ENCODE measurements at regions not wholly inside any gene's neighbourhood (a gene's known extent, or its start where the extent isn't known, plus 50 kb on each side); places are given as distances from the start of the nearest gene placed in this dataset.
"Not testable (repeated sequence)": the region's sequence is repeated elsewhere in the genome, so short reads cannot be mapped to it uniquely, and the experiment has no call there.

DNA sequence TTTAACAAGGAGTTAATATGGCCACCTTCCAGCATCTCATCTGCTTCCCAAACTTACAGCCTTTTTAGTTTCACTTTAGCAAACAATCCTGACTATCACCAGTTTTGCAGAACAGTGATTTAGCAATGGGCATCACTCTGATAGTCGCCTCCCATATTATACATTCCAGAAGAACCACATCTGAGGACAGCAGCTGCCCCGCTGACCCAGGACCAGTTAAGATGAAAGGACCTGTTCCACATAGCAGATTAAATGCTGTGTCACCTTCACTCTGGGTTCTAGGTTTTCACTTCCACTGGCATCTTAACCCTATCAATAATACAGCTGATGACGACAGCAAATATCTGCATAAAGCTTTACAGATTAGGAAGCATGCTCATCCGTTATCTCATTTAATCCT, 99.8 kb downstream of the TRIM69 start:
- Histone ChIP-seq H3K18ac (ENCODE audit: low read depth, low read length) (no peak overlapping the region), H2AFZ (replicated peaks; ENCODE audit: low read length, poor library complexity) (no peak overlapping the region), H3K4me3 (ENCODE audit: insufficient read depth, low read depth, low read length) (no peak overlapping the region), H2AK9ac (replicated peaks; ENCODE audit: low read depth, low read length, poor library complexity) (no peak overlapping the region), H3K9ac (ENCODE audit: low read depth, low read length) (no peak overlapping the region), H3K79me1 (ENCODE audit: low read depth in 1 of 2, low read length in 2 of 2) (no peaks in the 10 kb centered on the region), H4K91ac (ENCODE audit: insufficient read depth, low read depth, low read length) (no peak overlapping the region), H3K4ac (ENCODE audit: low read depth, low read length) (no peak overlapping the region), H3K9me1 (ENCODE audit: insufficient read depth, low read length) (no peaks in the 10 kb centered on the region), H2BK20ac (ENCODE audit: low read depth, low read length) (no peak overlapping the region), H3K4me1 (ENCODE audit: control insufficient read depth, insufficient read depth, low read length) (no peaks in the 10 kb centered on the region), H2BK120ac (ENCODE audit: low read depth, low read length) (no peak overlapping the region), H3K9me3 (ENCODE audit: control insufficient read depth, insufficient read depth, low read length) (no peaks in the 10 kb centered on the region), H3K23ac (ENCODE audit: low read depth, low read length) (no peak overlapping the region), H4K8ac (ENCODE audit: low read depth in 2 of 2, low read length in 2 of 2) (no peak overlapping the region), H2BK15ac (ENCODE audit: low read depth, low read length) (no peak overlapping the region), H3K27ac (ENCODE audit: insufficient read depth, low read length) (no peak overlapping the region), H4K5ac (ENCODE audit: low read depth, low read length) (no peak overlapping the region), H2AK5ac (ENCODE audit: low read depth, low read length) (no peak overlapping the region), H4K20me1 (ENCODE audit: insufficient read depth, low read length) (no peaks in the 10 kb centered on the region), H3K14ac (replicated peaks; ENCODE audit: low read depth, low read length) (no peak overlapping the region), H3K36me3 (ENCODE audit: control insufficient read depth, insufficient read depth, low read length) (no peaks in the 10 kb centered on the region), H3K56ac (ENCODE audit: extremely low read depth, insufficient read depth, low read length) (no peak overlapping the region), H3K4me2 (ENCODE audit: low read depth, low read length) (no peak overlapping the region), H2BK5ac (ENCODE audit: low read depth, low read length, poor library complexity, severe bottlenecking) (no peak overlapping the region), H3K27me3 (ENCODE audit: control insufficient read depth, insufficient read depth, low read length) (no peaks in the 10 kb centered on the region)
- dilution Hi-C loops (cut with HindIII; ENCODE audit: low sequenced_read_pairs, unreplicated experiment) (no loop called here), in situ Hi-C loops (cut with MboI; ENCODE audit: low sequenced_read_pairs) (no loop called here), intact Hi-C loops (cut with micrococcal nuclease) (no loop called here)
- ATAC-seq (ENCODE audit: low read depth) (no peak), DNase-seq (no peak)
- no CpG with 5 or more reads among the region's 4 CpGs for WGBS, 2 experiments (ENCODE audit: extremely low coverage in 2 of 2, insufficient read length in 1 of 2)
- TF ChIP-seq RAD21 (IDR thresholded peaks at IDR 0.05; ENCODE audit: low read length) (no peak), FOS (IDR thresholded peaks at IDR 0.05; ENCODE audit: low read depth, low read length) (no peak), POLR2A (IDR thresholded peaks at IDR 0.05; ENCODE audit: low read depth, low read length) (no peak), MAFK (IDR thresholded peaks at IDR 0.05; ENCODE audit: low read depth, low read length) (no peak)
- TF ChIP-seq, protein P1, sequence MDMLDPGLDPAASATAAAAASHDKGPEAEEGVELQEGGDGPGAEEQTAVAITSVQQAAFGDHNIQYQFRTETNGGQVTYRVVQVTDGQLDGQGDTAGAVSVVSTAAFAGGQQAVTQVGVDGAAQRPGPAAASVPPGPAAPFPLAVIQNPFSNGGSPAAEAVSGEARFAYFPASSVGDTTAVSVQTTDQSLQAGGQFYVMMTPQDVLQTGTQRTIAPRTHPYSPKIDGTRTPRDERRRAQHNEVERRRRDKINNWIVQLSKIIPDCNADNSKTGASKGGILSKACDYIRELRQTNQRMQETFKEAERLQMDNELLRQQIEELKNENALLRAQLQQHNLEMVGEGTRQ (IDR thresholded peaks at IDR 0.05; ENCODE audit: low read depth, low read length), result no peak
- ChIA-PET POLR2A (ENCODE audit: unreplicated experiment) (no interaction called here), CTCF (no interaction called here)
- no TSS peak for BruUV-seq (replicated peaks)

DNA sequence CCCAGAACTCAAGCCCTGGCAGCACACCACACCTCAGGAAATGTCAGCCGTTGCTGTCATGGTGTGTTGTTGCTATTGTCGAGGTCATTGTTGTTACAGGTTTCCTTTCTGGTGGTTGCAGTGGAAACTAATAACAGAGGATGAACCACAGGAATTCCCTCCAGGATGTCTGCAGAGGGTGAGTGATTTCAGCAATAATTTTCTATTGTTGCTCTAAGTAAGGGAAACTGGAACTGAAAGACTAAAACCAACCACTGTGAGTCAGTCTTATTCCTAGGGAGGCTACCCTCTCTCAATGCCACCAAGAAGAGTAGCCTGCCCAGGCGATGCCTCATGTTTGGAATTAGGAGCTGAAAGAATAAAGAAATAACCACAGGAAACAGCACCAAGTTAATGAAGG, 102.6 kb downstream of the TRIM69 start:
- H4K8ac ChIP-seq (ENCODE audit: low read depth in 2 of 2, low read length in 2 of 2); H3K4ac ChIP-seq (ENCODE audit: low read depth, low read length); dilution Hi-C loops (cut with HindIII; ENCODE audit: low sequenced_read_pairs, unreplicated experiment); H3K14ac ChIP-seq (replicated peaks; ENCODE audit: low read depth, low read length); BruUV-seq (replicated peaks); DNase-seq; H3K27me3 ChIP-seq (ENCODE audit: control insufficient read depth, insufficient read depth, low read length); H4K20me1 ChIP-seq (ENCODE audit: insufficient read depth, low read length); intact Hi-C loops (cut with micrococcal nuclease); H2BK5ac ChIP-seq (ENCODE audit: low read depth, low read length, poor library complexity, severe bottlenecking); POLR2A ChIA-PET (ENCODE audit: unreplicated experiment); H4K5ac ChIP-seq (ENCODE audit: low read depth, low read length); H3K56ac ChIP-seq (ENCODE audit: extremely low read depth, insufficient read depth, low read length); H3K79me1 ChIP-seq (ENCODE audit: low read depth in 1 of 2, low read length in 2 of 2); H3K36me3 ChIP-seq (ENCODE audit: control insufficient read depth, insufficient read depth, low read length); CTCF ChIA-PET; H2BK15ac ChIP-seq (ENCODE audit: low read depth, low read length); H2AK5ac ChIP-seq (ENCODE audit: low read depth, low read length); H3K9me1 ChIP-seq (ENCODE audit: insufficient read depth, low read length); H3K4me1 ChIP-seq (ENCODE audit: control insufficient read depth, insufficient read depth, low read length); H3K23ac ChIP-seq (ENCODE audit: low read depth, low read length); in situ Hi-C loops (cut with MboI; ENCODE audit: low sequenced_read_pairs); H3K9ac ChIP-seq (ENCODE audit: low read depth, low read length); H2AFZ ChIP-seq (replicated peaks; ENCODE audit: low read length, poor library complexity); H3K27ac ChIP-seq (ENCODE audit: insufficient read depth, low read length); H3K4me3 ChIP-seq (ENCODE audit: insufficient read depth, low read depth, low read length); H4K91ac ChIP-seq (ENCODE audit: insufficient read depth, low read depth, low read length); H2BK120ac ChIP-seq (ENCODE audit: low read depth, low read length); H3K9me3 ChIP-seq (ENCODE audit: control insufficient read depth, insufficient read depth, low read length); H3K4me2 ChIP-seq (ENCODE audit: low read depth, low read length); H2AK9ac ChIP-seq (replicated peaks; ENCODE audit: low read depth, low read length, poor library complexity); H2BK20ac ChIP-seq (ENCODE audit: low read depth, low read length); H3K18ac ChIP-seq (ENCODE audit: low read depth, low read length): not testable (repeated sequence)
- no CpG with 5 or more reads among the region's 3 CpGs for WGBS, 2 experiments (ENCODE audit: extremely low coverage in 2 of 2, insufficient read length in 1 of 2)
- peak; percentile 59 for ATAC-seq (ENCODE audit: low read depth)
